ENCODE measurements at regions not wholly inside any gene's neighbourhood (a gene's known extent, or its start where the extent isn't known, plus 50 kb on each side); places are given as distances from the start of the nearest gene placed in this dataset.
A peak's percentile ranks its signal among the peaks of the same experiment; 100 is the strongest.
"Not testable (repeated sequence)": the region's sequence is repeated elsewhere in the genome, so short reads cannot be mapped to it uniquely, and the experiment has no call there.

DNA sequence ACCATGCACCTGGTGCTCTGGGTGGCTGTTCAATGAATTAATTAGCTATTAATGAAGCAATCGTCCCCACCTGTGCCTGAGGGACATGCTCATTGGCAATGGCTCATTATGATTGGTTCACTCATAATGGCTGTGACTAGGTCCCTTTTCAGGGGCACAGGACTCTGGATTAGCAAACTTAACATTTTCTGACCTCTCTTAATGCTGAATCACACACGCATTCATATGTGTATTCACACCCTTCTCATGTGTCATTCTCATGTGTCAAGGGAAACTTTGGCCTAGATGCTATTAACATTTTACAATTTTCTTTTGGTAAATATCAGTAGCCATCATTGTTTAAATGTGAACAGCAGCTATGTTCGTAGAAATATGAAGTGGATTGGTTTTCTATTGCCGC is 98.9 kb upstream of the PMAIP1 start:
- DNase-seq = no peak

DNA sequence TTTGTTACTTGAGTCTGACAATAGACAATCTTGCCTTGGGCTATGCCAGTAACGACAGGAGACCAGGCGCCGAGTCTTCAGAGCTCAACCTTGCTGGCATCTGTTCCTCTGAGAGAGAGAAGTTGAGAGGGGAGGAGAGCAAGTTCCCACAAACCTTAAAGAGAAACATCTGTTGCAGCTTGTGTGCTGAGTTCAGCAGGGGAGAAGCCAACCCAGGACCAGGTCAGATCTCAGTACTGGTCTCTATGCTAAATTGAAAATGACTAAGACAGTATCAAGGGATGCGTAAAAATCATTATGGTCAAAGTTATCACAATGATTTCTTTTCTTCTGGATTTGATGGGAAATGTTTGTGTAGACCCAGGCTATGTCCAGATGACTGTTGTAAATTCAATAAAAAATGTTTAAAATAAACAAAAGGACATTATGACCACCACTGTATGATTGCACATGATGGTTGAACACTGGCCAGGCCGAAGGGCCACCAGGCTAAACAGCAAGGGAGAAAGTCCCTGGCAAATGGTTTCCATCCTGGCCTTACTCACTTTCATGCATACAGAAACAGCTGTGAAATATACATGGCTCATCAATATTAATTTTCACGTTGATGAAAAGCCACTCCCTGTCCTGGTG is 100.3 kb upstream of the PMAIP1 start:
- peak in 1 of 3 donors; percentile 29 for DNase-seq

- no peak for DNase-seq
Measured at GRCh38 chr18:59795882-59796281, 98.7 kb upstream of the CCBE1 start.

GRCh38 chr18:59792353-59792752 is 95.1 kb upstream of the CCBE1 start:
- no peak for DNase-seq

GRCh38 chr18:59790346-59790936 is 93.2 kb upstream of the CCBE1 start:
- not testable (repeated sequence) for DNase-seq

GRCh38 chr18:59788791-59789106 is 91.5 kb upstream of the CCBE1 start:
- DNase-seq = no peak

DNA sequence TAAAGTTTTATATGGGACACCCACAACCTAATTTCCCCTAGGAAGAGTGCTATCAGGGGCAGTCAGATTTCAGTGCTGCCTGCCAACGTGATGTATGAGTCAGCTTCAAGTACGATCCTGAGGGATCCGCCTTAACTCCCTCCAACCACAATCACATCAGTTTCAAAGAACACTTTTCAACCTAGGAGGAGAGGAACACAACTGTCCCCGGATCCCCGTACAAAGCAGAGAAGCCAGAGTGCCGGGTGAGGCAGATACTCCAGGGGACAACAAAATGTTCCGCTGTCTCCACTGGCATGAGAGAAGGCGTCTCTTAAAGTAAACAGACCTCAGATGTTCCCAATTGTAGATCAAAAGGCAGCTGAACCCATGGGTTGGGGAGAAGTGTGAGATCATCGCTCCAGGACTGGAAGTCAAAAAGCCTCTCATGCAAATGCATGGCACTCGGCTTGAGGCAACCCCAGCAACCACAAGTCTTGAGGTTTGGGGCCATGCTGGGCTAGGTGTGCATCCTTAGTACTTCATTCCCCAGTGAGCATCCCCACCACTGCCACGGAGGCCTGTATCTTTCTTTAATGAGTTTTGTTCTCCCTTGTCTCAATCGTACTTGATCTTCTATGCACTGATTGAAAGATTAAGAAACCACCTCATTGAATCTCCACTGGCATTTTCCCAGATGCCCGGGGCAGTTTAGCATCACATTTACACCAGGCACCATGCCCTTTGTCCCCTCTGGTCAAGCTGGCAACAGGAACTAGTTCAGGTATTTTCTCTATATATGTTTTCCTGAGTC is 91.0 kb upstream of the CCBE1 start:
- DNase-seq = peak in 1 of 3 donors; percentile 42

DNA sequence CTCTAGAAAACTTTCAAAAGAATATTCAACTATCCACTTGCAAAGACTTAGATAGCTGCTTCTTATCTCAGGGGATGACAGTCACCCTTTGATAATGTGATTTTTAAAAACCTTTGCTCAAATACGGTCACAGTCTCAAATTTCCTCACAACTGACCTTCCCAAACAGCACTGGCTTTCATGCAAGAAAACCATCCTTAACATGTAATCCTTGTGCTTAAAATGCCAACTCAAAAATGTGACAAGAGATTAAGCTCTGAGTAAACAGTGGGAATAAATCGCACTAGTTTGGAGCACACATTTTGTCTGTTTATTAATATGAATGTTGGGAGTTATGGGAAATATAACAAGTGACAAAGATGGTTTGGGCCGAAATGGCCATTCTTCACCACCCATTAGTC is 87.5 kb upstream of the CCBE1 start:
- no peak for DNase-seq

- DNase-seq = peak in 2 of 3 donors; percentile 43 to 52
Measured at GRCh38 chr18:59783138-59783537, 85.9 kb upstream of the CCBE1 start.

DNA sequence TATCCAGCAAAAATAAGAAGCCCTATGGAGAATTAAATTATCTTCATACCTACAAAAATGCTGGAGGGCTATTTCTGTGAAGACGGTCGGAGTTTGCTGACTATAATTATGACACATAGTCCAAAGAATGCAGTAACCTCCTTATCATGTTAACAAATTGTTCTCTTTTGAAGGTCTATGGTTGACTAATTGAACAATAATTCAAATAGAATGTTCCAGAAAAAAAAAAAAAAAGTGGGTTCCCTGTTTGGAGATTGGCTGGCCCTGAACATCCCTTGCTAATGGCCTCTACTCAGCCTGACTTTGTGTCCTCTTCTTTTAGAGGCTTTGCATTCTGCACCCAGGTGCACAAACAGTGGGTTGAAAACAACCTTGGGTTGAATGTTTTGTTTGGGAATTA is 82.8 kb upstream of the CCBE1 start:
- DNase-seq = peak in 1 of 3 donors; percentile 66

DNA sequence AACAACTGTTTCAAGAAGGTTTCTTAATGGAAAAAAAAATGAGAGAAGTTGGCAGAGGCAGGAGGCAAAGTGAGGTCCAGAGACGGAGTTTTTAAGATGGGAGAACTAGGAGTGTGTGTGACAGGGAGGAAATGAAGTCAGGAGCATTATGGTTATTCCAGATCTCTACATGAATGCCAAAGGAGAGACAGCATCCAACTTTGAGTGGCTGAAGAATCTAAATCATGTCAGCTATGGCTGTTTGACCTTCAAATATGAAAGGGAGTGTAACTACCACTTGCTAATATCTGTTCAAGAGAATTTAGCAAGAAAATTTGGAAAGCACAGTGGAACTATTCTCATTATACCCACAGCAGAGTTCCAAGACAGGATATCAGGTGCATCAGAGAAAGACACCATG is 81.2 kb upstream of the CCBE1 start:
- peak in 1 of 3 donors; percentile 22 for DNase-seq

GRCh38 chr18:59777636-59778035 is 80.4 kb upstream of the CCBE1 start:
- DNase-seq = no peak

GRCh38 chr18:59769129-59769865 is 72.1 kb upstream of the CCBE1 start:
- DNase-seq = peak in 2 of 3 donors; percentile 46 to 51

DNA sequence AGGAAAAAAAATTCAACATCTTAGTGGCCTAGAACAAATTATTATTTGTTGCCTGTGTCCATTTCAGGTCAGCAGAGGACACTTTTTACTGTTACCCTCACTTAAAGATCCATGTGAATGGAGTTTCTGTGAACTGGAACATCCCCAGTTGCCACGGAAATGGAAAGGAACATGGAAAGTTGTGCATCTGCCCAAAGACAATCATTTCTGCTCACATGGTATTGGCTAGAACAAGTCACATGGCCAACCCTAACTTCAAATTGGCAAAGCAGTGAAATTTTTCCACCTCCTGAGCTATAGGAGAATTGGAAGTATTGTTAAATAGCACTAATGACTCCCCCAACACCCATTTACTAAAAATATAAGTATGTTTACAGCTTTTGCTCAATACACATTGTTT is 71.2 kb upstream of the CCBE1 start:
- DNase-seq = peak in 2 of 3 donors; percentile 63 to 71

DNA sequence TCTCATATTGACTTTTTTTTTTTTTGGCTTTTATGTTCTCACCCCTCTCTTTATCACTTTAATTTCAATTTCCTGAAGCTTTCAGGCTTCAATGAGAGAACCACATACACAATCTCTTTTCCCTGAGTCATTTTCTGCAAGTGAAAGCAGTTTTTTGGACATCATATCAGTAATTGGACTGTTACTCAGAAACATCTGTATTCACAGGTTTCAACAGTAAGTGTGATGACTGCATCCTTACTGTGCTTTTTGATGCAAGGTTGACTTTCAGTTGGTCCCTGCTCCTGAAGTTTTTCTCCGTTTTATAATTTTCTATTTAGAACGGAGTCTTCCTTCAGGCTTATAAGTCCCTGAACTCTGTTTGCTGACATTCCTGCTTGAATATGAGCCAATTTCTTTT is 70.5 kb upstream of the CCBE1 start:
- DNase-seq = no peak

DNA sequence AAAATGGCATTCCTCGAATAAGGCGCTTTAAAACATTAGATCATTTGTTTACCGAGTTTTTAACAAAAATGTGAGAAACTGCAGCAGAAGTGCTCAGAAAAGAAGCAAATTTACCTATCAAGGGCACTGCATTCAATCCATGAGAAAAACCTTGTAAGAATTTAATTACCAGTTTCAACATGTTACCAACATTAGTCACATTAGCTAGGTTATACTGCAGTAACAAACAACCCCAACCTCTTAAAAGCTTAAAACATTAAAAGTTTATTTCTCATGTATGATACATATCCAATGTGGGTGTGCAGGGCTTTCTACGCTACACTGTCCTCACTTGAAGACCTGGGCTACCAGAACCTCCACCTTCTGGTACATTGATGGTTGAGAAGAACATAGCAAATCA is 68.1 kb upstream of the CCBE1 start:
- DNase-seq = no peak

- DNase-seq = no peak
Measured at GRCh38 chr18:59764281-59764680, 67.1 kb upstream of the CCBE1 start.

- DNase-seq = no peak
Measured at GRCh38 chr18:59763541-59764136, 66.4 kb upstream of the CCBE1 start.

- DNase-seq = peak in 1 of 3 donors; percentile 11
Measured at GRCh38 chr18:59760619-59761600, 63.7 kb upstream of the CCBE1 start.

DNA sequence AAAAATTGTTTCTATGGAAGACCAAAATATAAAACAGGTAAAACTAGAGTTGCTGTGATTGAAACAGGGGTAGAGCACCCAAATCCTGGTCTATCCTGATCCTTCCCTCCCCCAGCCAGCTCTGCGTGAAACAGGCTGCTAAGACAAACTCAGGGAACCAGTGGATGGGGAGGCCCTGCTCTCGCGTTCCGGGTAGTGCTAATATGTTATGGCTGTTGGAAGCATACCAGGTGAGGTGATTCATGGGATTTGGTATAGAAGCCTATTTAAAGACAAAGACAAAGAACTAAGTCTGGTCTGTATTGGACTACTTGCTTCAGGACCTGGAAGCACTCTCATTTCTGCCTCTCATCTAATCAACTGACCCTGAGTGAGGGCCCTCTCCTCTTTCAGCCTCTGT is 63.0 kb upstream of the CCBE1 start:
- DNase-seq = peak in 1 of 3 donors; percentile 21

GRCh38 chr18:59758837-59759236 is 61.6 kb upstream of the CCBE1 start:
- no peak for DNase-seq
